Choroid plexus epithelial cell (primary cell): ENCODE measurements at regions not wholly inside any gene's neighbourhood (a gene's known extent, or its start where the extent isn't known, plus 50 kb on each side); places are given as distances from the start of the nearest gene placed in this dataset.

Experiments used
- DNase-seq: peaks from one replicate; pipeline ENCODE4 v3.0.0-alpha.2; 2010; ENCODE audit warnings: low read depth
- H3K4me3 ChIP-seq: 2 replicates; pipeline ENCODE4 v1.5.1; 2011; ENCODE audit warnings: low read depth, mild to moderate bottlenecking, control low read depth, low read length, moderate library complexity
- TF ChIP-seq, protein P1 (sequence below): conservative IDR thresholded peaks from 2 replicates; pipeline ENCODE4 v1.5.1; 2011; ENCODE audit warnings: low read depth, mild to moderate bottlenecking, control low read depth, inconsistent platforms, low read length, moderate library complexity

DNA sequence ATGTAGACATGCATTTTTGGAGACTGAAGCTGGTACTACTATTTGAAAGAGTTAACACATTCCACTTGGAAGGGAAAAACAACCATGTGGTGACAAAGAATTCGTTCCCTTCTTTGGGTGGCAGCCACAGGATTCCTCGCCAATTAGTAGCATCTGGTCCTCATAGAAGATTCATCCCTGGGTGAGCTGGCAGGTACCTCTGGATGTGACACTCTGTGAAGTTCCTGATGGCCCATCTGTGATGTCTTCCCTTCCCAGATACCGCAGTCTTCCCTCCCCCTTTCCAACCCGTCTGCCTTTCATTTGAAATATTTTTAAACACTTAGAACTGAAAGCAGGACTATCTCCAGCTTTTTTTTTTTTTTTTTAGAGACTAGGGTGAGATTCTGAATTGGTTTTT lies 569.5 kb downstream of the TYW1 start:
- no peak overlapping the region for H3K4me3 ChIP-seq
- TF ChIP-seq, protein P1, sequence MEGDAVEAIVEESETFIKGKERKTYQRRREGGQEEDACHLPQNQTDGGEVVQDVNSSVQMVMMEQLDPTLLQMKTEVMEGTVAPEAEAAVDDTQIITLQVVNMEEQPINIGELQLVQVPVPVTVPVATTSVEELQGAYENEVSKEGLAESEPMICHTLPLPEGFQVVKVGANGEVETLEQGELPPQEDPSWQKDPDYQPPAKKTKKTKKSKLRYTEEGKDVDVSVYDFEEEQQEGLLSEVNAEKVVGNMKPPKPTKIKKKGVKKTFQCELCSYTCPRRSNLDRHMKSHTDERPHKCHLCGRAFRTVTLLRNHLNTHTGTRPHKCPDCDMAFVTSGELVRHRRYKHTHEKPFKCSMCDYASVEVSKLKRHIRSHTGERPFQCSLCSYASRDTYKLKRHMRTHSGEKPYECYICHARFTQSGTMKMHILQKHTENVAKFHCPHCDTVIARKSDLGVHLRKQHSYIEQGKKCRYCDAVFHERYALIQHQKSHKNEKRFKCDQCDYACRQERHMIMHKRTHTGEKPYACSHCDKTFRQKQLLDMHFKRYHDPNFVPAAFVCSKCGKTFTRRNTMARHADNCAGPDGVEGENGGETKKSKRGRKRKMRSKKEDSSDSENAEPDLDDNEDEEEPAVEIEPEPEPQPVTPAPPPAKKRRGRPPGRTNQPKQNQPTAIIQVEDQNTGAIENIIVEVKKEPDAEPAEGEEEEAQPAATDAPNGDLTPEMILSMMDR, result no peak
- no peak for DNase-seq

DNA sequence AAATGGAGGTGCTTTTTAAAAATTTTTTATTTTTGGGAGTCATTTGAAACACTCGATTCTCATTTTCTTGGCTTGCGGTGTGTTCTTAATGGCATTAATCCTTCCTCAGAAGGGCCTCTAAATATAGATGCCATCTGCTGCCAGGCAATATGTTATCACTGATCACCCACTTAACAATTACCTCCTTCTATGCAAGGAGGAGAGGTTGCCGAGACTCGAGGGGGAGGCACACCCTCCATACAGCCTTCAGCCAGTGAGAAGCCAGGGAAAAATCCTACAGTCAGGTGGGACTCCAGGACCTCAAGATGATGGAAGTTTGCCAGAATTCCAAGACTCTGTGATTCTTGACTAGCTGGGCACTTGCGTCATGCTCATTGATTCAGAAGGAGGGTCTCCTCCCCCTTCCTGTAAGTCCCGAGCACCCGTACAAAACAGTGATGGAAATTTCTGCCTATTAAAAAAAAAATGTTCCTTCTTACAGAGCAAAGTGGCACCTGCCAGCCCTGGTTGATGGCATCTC lies 574.5 kb downstream of the TYW1 start:
- TF ChIP-seq, protein P1, result no peak
- no peak overlapping the region for H3K4me3 ChIP-seq
- no peak for DNase-seq

DNA sequence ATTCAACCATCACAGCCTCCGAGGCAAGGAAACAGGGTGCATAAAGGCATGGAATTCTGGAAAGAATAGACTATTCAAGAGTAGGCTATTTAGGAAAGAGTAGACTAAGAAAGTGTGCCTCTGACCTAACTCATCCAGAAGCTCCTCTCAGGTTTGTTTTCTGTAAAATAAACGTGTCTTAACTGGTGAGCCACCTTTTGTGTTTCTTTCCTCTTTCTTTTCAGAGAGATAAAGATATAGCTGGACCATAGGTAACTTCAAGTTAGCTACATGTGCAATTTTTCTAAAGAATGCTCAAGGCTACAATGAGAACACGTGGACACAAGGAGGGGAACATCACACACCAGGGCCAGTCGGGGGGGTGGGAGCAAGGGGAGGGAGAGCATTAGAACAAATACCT lies 577.0 kb downstream of the TYW1 start:
- no peak overlapping the region for H3K4me3 ChIP-seq
- DNase-seq, result no peak

DNA sequence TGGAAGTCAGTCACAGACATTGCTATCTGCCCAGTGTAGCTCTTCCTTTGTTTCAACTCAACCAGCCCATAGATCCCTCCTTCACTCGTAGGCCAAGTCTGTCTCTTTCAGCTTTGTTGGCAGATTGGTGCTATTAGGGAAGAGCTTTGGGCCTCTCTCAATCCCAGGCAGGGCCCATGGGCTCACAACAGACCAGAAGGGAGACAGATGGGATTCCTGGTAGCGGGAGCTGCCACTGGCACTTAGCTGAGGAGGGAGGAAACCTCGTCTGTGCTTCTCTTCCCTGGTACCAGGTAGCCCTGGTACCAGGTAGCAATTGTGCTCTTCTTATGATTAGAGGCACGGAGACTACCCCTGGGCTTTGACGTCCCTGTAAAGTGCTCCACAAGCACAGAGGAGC lies 592.0 kb downstream of the TYW1 start:
- H3K4me3 ChIP-seq, result no peak overlapping the region
- TF ChIP-seq, protein P1, result no peak
- DNase-seq, result no peak

More for the DNA sequence above, 577.0 kb downstream of the TYW1 start:
- TF ChIP-seq, protein P1, result no peak

DNA sequence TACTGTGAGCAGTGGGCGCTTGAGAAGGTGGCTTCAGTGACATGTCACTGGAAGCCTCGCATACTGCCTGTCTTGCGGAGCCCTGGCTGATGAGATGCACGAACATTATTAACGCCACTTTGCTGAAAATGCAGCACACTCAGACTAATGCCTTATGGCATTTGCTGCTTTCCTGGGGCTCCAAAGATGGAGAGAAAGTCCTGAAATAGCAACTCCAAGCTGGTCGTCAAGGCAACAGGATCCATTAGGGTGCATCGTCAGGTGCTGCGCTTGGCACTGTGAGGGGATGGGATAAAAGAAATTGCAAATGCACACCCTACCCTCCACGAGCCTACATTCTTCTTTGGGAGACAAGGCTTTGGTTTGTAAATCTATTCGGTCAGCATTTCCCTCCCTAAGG lies 592.5 kb downstream of the TYW1 start:
- no peak for DNase-seq
- no peak overlapping the region for H3K4me3 ChIP-seq
- TF ChIP-seq, protein P1, result no peak

DNA sequence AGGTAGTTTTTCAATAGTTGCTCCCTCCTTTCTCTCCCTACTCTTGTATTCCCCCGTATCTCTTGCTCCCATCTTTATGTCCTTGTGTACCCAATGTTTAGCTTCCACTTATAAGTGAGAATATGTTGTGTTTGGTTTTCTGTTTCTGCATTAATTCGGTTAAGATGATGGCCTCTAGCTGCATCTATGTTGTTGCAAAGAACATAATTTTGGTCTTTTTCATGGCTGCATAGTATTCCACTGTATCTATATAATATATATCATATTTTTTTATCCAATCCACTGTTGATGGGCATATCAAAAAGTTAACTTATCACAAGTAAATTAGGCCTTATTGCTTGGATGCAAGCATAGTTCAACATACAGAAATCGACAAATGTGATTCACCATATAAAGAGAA lies 594.0 kb downstream of the TYW1 start:
- DNase-seq, result no peak
- H3K4me3 ChIP-seq, result no peak overlapping the region
- TF ChIP-seq, protein P1, result no peak

DNA sequence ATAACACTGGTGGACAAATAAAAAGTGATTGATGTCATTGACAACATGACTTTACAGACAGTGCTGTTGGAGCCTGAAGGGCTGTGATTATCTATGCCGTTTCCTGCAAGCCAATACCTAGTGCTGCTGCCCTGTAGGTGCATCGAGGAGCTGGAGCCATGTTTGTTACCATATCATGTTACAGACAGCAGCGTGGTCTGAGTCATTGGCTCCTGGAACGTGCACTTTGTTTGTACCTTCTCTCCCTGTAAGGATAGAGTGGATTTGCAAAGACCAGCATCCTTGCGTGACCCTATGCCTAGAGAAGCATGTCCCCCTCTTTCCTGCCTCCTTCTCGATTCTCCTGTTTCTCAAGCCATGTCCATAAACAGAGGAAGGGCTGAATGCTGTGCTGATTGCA lies 597.2 kb downstream of the TYW1 start:
- TF ChIP-seq, protein P1, result no peak
- no peak for DNase-seq
- H3K4me3 ChIP-seq, result no peak overlapping the region
